ENCODE measurements at regions not wholly inside any gene's neighbourhood (a gene's known extent, or its start where the extent isn't known, plus 50 kb on each side); places are given as distances from the start of the nearest gene placed in this dataset.

DNA sequence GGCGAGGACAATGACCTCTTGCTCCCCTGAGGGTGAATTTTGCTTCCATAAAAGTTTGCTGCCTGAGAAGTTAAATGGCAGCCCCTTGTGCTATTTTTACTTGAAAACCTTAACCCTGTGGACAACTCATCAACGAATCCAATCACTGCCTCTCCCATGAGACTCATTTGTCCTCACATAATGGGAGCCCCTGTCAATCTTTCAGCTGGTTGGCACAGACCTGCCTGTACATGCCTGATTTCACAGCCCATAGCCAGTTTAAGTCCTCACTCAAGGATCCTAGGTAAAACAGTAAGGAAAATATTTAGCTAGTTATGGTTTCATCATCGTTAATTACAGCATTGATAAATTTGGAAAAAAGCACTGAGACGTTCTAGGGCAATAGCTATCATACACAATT, 207.4 kb downstream of the NHLRC3 start:
- H4K8ac ChIP-seq (ENCODE audit: low read length) = no peak overlapping the region
- H3K9me3 ChIP-seq (ENCODE audit: control insufficient read depth, low read length) = no peaks in the 10 kb centered on the region
- H3K4me3 ChIP-seq (ENCODE audit: insufficient read depth in 1 of 2, low read depth in 1 of 2, low read length in 2 of 2) = no peak overlapping the region
- no peak overlapping the region for H4K91ac ChIP-seq (ENCODE audit: low read length)
- no peak overlapping the region for H3K27ac ChIP-seq (ENCODE audit: low read length, poor library complexity, severe bottlenecking)
- H2AFZ ChIP-seq (ENCODE audit: low read depth, low read length) = no peak overlapping the region
- 32% methylated on average over 2 of the region's 4 CpGs for WGBS
- H3K18ac ChIP-seq (ENCODE audit: low read depth in 1 of 2, low read length in 2 of 2) = no peak overlapping the region
- no peak overlapping the region for H2BK120ac ChIP-seq (ENCODE audit: low read depth, low read length)
- H2BK15ac ChIP-seq (ENCODE audit: low read depth, poor library complexity, severe bottlenecking) = no peak overlapping the region
- no peak overlapping the region for H3K14ac ChIP-seq (ENCODE audit: low read length in 2 of 2)
- H2AK5ac ChIP-seq (ENCODE audit: low read length, severe bottlenecking) = no peak overlapping the region
- no peak overlapping the region for H3K23ac ChIP-seq (ENCODE audit: low read length in 2 of 2)
- H3K4me1 ChIP-seq (ENCODE audit: control insufficient read depth, insufficient read depth, low read depth, low read length) = no peaks in the 10 kb centered on the region
- H3K4ac ChIP-seq (ENCODE audit: low read depth in 1 of 2, low read length in 2 of 2) = no peak overlapping the region
- H3K27me3 ChIP-seq (ENCODE audit: control insufficient read depth in 1 of 2, insufficient read depth in 1 of 2, low read length in 2 of 2) = no peaks in the 10 kb centered on the region
- DNase-seq = no peak
- H3K36me3 ChIP-seq (ENCODE audit: control insufficient read depth in 1 of 2, insufficient read depth in 2 of 2, low read depth in 1 of 2, low read length in 2 of 2) = no peaks in the 10 kb centered on the region
- no peak overlapping the region for H2BK5ac ChIP-seq (ENCODE audit: low read depth, low read length, poor library complexity, severe bottlenecking)
- no peaks in the 10 kb centered on the region for H3K79me1 ChIP-seq (replicated peaks; ENCODE audit: low read length, poor library complexity, severe bottlenecking)
- no peak overlapping the region for H3K9ac ChIP-seq (ENCODE audit: low read length)
- no peak overlapping the region for H3K4me2 ChIP-seq (ENCODE audit: low read length, poor library complexity, severe bottlenecking)
- H2BK12ac ChIP-seq (ENCODE audit: low read length in 2 of 2) = no peak overlapping the region

DNA sequence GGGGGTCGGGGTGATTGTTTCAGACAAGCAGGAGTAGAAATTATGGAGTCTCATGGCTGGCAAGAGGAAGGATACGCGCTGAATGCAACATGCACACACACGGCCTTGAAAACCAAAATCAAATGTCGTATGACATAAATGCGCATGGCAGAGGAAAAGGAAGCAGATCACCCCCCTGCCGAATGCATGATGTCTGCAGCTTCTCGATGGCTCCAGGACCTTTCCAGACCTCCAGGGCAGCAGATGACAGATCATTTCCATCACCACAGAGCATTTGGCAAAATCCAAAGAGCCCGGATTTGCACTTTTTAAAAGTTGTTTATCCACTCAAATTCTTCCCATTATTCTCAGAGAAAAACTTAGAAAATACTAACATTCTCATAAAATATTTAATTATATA, 211.7 kb downstream of the NHLRC3 start:
- Histone ChIP-seq H3K27me3 (ENCODE audit: control insufficient read depth in 1 of 2, insufficient read depth in 1 of 2, low read length in 2 of 2) (no peaks in the 10 kb centered on the region), H4K91ac (ENCODE audit: low read length) (no peak overlapping the region), H3K9ac (ENCODE audit: low read length) (no peak overlapping the region), H3K18ac (ENCODE audit: low read depth in 1 of 2, low read length in 2 of 2) (no peak overlapping the region), H2BK120ac (ENCODE audit: low read depth, low read length) (no peak overlapping the region), H3K4ac (ENCODE audit: low read depth in 1 of 2, low read length in 2 of 2) (no peak overlapping the region), H3K9me3 (ENCODE audit: control insufficient read depth, low read length) (no peaks in the 10 kb centered on the region), H3K4me3 (ENCODE audit: insufficient read depth in 1 of 2, low read depth in 1 of 2, low read length in 2 of 2) (no peak overlapping the region), H3K27ac (ENCODE audit: low read length, poor library complexity, severe bottlenecking) (no peak overlapping the region), H2BK12ac (ENCODE audit: low read length in 2 of 2) (no peak overlapping the region), H3K14ac (ENCODE audit: low read length in 2 of 2) (no peak overlapping the region), H2AFZ (ENCODE audit: low read depth, low read length) (no peak overlapping the region), H3K36me3 (ENCODE audit: control insufficient read depth in 1 of 2, insufficient read depth in 2 of 2, low read depth in 1 of 2, low read length in 2 of 2) (no peaks in the 10 kb centered on the region), H2BK5ac (ENCODE audit: low read depth, low read length, poor library complexity, severe bottlenecking) (no peak overlapping the region), H3K4me2 (ENCODE audit: low read length, poor library complexity, severe bottlenecking) (no peak overlapping the region), H3K79me1 (replicated peaks; ENCODE audit: low read length, poor library complexity, severe bottlenecking) (no peaks in the 10 kb centered on the region), H4K8ac (ENCODE audit: low read length) (no peak overlapping the region), H3K4me1 (ENCODE audit: control insufficient read depth, insufficient read depth, low read depth, low read length) (no peaks in the 10 kb centered on the region), H2BK15ac (ENCODE audit: low read depth, poor library complexity, severe bottlenecking) (no peak overlapping the region), H3K23ac (ENCODE audit: low read length in 2 of 2) (no peak overlapping the region), H2AK5ac (ENCODE audit: low read length, severe bottlenecking) (no peak overlapping the region)
- no peak for DNase-seq
- 90% methylated on average over 8 of the region's 9 CpGs for WGBS

DNA sequence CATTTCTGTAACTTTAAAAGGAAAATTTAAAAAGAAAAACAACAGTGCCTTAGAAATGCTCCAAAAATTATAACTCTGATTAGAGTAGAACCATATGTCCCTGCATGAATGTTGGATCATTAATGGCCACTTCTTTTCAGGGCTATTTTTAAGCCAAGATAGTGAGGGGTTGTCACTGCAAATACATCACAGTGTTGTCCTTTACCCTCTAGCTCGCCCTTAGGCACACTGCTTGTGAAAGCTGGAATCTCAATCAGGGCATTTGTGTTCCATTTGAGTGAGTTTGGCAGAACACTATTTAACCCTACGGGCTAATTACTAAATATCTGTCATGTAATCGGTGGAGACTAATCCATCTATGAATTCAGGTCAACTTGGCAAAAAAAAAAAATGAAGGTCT, 212.2 kb downstream of the NHLRC3 start:
- Histone ChIP-seq H3K9ac (ENCODE audit: low read length) (no peak overlapping the region), H3K23ac (ENCODE audit: low read length in 2 of 2) (no peak overlapping the region), H2BK5ac (ENCODE audit: low read depth, low read length, poor library complexity, severe bottlenecking) (no peak overlapping the region), H2BK120ac (ENCODE audit: low read depth, low read length) (no peak overlapping the region), H3K36me3 (ENCODE audit: control insufficient read depth in 1 of 2, insufficient read depth in 2 of 2, low read depth in 1 of 2, low read length in 2 of 2) (no peaks in the 10 kb centered on the region), H2AFZ (ENCODE audit: low read depth, low read length) (no peak overlapping the region), H3K14ac (ENCODE audit: low read length in 2 of 2) (no peak overlapping the region), H3K4ac (ENCODE audit: low read depth in 1 of 2, low read length in 2 of 2) (no peak overlapping the region), H3K4me3 (ENCODE audit: insufficient read depth in 1 of 2, low read depth in 1 of 2, low read length in 2 of 2) (no peak overlapping the region), H2BK12ac (ENCODE audit: low read length in 2 of 2) (no peak overlapping the region), H3K9me3 (ENCODE audit: control insufficient read depth, low read length) (no peaks in the 10 kb centered on the region), H3K27me3 (ENCODE audit: control insufficient read depth in 1 of 2, insufficient read depth in 1 of 2, low read length in 2 of 2) (no peaks in the 10 kb centered on the region), H3K79me1 (replicated peaks; ENCODE audit: low read length, poor library complexity, severe bottlenecking) (no peaks in the 10 kb centered on the region), H3K4me2 (ENCODE audit: low read length, poor library complexity, severe bottlenecking) (no peak overlapping the region), H4K91ac (ENCODE audit: low read length) (no peak overlapping the region), H3K4me1 (ENCODE audit: control insufficient read depth, insufficient read depth, low read depth, low read length) (no peaks in the 10 kb centered on the region), H3K18ac (ENCODE audit: low read depth in 1 of 2, low read length in 2 of 2) (no peak overlapping the region), H3K27ac (ENCODE audit: low read length, poor library complexity, severe bottlenecking) (no peak overlapping the region), H4K8ac (ENCODE audit: low read length) (no peak overlapping the region), H2BK15ac (ENCODE audit: low read depth, poor library complexity, severe bottlenecking) (no peak overlapping the region), H2AK5ac (ENCODE audit: low read length, severe bottlenecking) (no peak overlapping the region)
- 67% methylated on average over 1 of the region's 3 CpGs for WGBS
- no peak for DNase-seq

DNA sequence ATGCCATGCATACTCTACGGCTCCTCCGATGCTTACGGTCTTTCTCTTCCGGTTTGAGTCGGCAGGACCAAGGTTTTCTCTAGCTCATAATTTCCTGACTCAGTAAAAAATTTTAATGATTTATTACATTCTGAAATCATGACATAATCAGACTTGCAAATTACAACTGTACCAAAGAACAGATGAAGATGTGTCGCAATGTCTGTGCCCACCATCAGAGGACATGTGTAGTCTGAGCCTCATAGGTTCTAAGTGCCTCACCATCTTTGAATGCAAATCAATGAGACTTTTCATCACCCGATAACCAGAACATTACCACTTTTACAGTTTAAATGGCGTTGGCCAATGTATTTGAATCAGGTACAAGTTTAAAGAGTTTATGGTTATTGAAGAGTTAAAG, 213.1 kb downstream of the NHLRC3 start:
- Histone ChIP-seq H3K4me2 (ENCODE audit: low read length, poor library complexity, severe bottlenecking) (no peak overlapping the region), H3K23ac (ENCODE audit: low read length in 2 of 2) (no peak overlapping the region), H3K4ac (ENCODE audit: low read depth in 1 of 2, low read length in 2 of 2) (no peak overlapping the region), H2BK120ac (ENCODE audit: low read depth, low read length) (no peak overlapping the region), H2BK15ac (ENCODE audit: low read depth, poor library complexity, severe bottlenecking) (no peak overlapping the region), H3K27ac (ENCODE audit: low read length, poor library complexity, severe bottlenecking) (no peak overlapping the region), H4K8ac (ENCODE audit: low read length) (no peak overlapping the region), H3K18ac (ENCODE audit: low read depth in 1 of 2, low read length in 2 of 2) (no peak overlapping the region), H3K27me3 (ENCODE audit: control insufficient read depth in 1 of 2, insufficient read depth in 1 of 2, low read length in 2 of 2) (no peaks in the 10 kb centered on the region), H4K91ac (ENCODE audit: low read length) (no peak overlapping the region), H3K9ac (ENCODE audit: low read length) (no peak overlapping the region), H3K36me3 (ENCODE audit: control insufficient read depth in 1 of 2, insufficient read depth in 2 of 2, low read depth in 1 of 2, low read length in 2 of 2) (no peaks in the 10 kb centered on the region), H3K4me3 (ENCODE audit: insufficient read depth in 1 of 2, low read depth in 1 of 2, low read length in 2 of 2) (no peak overlapping the region), H2BK5ac (ENCODE audit: low read depth, low read length, poor library complexity, severe bottlenecking) (no peak overlapping the region), H3K4me1 (ENCODE audit: control insufficient read depth, insufficient read depth, low read depth, low read length) (no peaks in the 10 kb centered on the region), H2AK5ac (ENCODE audit: low read length, severe bottlenecking) (no peak overlapping the region), H2AFZ (ENCODE audit: low read depth, low read length) (no peak overlapping the region), H3K9me3 (ENCODE audit: control insufficient read depth, low read length) (no peaks in the 10 kb centered on the region), H2BK12ac (ENCODE audit: low read length in 2 of 2) (no peak overlapping the region), H3K14ac (ENCODE audit: low read length in 2 of 2) (no peak overlapping the region), H3K79me1 (replicated peaks; ENCODE audit: low read length, poor library complexity, severe bottlenecking) (no peaks in the 10 kb centered on the region)
- WGBS = 100% methylated on average over 4 of the region's 8 CpGs
- DNase-seq = no peak
